Pancreas (tissue), 10 donors: ENCODE measurements at regions not wholly inside any gene's neighbourhood (a gene's known extent, or its start where the extent isn't known, plus 50 kb on each side); places are given as distances from the start of the nearest gene placed in this dataset.

ENCODE experiments used
- ATAC-seq, 4 donors: fragments of 200-7000 bp; cut with Tn5 transposase; one replicate each; pipeline versions ENCODE4 v1.8.0 to v1.9.1; 2020; ENCODE audit warnings: mild to moderate bottlenecking in 4 of 4, moderate library complexity in 4 of 4
- DNase-seq, 6 donors: peaks; one replicate each; pipeline ENCODE4 v3.0.0-alpha.2; 2020
- FAIRE-seq: peaks from 2 replicates; lab custom pipeline; 2012; peaks lifted over from hg19 to GRCh38; lab: Jason Lieb, UNC
- H3K27ac ChIP-seq, 4 donors: fragments of 200-600 bp; sonication (generic); 1 replicate in 3 of 4; 2 replicates in 1 of 4; pipeline versions ENCODE4 v1.5.0 to v1.8.0; 2020
- H3K27me3 ChIP-seq, 4 donors: fragments of 200-600 bp; one replicate each; pipeline ENCODE4 v1.8.0; 2021
- H3K36me3 ChIP-seq, 3 donors: fragments of 200-600 bp; sonication (generic) in 1 of 3; one replicate each; pipeline versions ENCODE4 v1.5.0 to v1.8.0; 2020 to 2021
- H3K4me1 ChIP-seq, 3 donors: fragments of 200-600 bp; one replicate each; pipeline ENCODE4 v1.8.0; 2021
- H3K4me3 ChIP-seq, 4 donors: fragments of 200-600 bp; sonication (generic) in 2 of 4; one replicate each; pipeline versions ENCODE4 v1.5.0 to v1.8.0; 2020 to 2021
- H3K9me3 ChIP-seq, 4 donors: fragments of 200-600 bp; one replicate each; pipeline ENCODE4 v1.8.0; 2021
- WGBS, 2 donors: extraction: QIAGEN DNeasy Blood & Tissue Kit; methylation state at CpG; one replicate each; pipeline ENCODE4 v1.1.7; 2013; 5-methylcytosine and 5-hydroxymethylcytosine counted together
- intact Hi-C, 3 donors: fragments of 100-400 bp; cut with DNase I; formaldehyde crosslinking; loops; one replicate each; pipeline versions ENCODE4 v1.11.1 to v1.14.2; 2022
- TF ChIP-seq, protein P1 (sequence below), 4 donors: fragments of 200-600 bp; sonication (generic) in 3 of 4; IDR thresholded peaks; one replicate each; pipeline versions ENCODE4 v1.5.0 to v1.8.0; 2021; ENCODE audit warnings: antibody characterized with exemption in 4 of 4
- donor health status: healthy with polysubstance abuse.
- donor health status: DM: no; HTN: no; CAD: no; lungs with moderate emphysema.
- donor health status: DM: no; HTN: no; CAD: no.
- donor health status: control.
- donor health status: control.
- donor health status: Bipolar disorder and iron deficiency.
- donor health status: DM: yes; HTN: yes; CAD: no.
- donor health status: DM: no; HTN: no; CAD: no.
- donor health status: DM: no; HTN: no; CAD: no.
- donor health status: DM: yes; HTN: yes; CAD: no.

DNA sequence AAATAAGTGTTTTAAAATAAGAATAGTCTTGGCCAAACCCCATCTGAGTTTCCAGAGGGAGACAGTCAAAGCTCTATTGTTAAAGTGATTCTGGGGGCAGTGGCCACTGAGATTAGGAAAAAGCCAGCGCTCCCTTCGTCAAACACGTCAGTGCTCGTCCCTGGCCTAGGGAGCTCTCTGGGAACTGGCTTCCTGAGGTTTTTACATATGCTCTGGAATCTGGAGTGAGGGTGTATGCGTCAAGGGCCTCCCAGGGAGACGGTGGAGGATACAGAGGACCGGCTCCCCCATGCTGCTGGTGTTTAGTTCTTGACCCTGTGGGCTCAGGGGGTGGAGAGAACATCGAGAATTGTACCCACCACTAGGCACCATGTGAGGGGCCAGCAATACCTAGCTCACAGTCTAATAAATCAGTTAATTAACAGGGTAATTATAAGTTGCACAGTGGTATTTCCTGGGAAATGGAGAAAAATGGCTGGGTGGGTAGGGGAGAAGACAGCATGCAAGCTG is 87.0 kb downstream of the SLC25A47 start:
- no peak overlapping the region for H3K4me3 ChIP-seq
- intact Hi-C loops, result no loop called here
- no peaks in the 10 kb centered on the region for H3K36me3 ChIP-seq
- FAIRE-seq (no peak), ATAC-seq (no peak), DNase-seq (no peak)
- WGBS, 2 donors, result 90 to 93% methylated on average over 8 of the region's 8 CpGs
- H3K4me1 ChIP-seq, result peaks cover 23 to 34% (median 26%) of the 10 kb centered on the region in 3 donors
- TF ChIP-seq, protein P1, sequence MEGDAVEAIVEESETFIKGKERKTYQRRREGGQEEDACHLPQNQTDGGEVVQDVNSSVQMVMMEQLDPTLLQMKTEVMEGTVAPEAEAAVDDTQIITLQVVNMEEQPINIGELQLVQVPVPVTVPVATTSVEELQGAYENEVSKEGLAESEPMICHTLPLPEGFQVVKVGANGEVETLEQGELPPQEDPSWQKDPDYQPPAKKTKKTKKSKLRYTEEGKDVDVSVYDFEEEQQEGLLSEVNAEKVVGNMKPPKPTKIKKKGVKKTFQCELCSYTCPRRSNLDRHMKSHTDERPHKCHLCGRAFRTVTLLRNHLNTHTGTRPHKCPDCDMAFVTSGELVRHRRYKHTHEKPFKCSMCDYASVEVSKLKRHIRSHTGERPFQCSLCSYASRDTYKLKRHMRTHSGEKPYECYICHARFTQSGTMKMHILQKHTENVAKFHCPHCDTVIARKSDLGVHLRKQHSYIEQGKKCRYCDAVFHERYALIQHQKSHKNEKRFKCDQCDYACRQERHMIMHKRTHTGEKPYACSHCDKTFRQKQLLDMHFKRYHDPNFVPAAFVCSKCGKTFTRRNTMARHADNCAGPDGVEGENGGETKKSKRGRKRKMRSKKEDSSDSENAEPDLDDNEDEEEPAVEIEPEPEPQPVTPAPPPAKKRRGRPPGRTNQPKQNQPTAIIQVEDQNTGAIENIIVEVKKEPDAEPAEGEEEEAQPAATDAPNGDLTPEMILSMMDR (IDR thresholded peaks at IDR 0.05), result no peak
- H3K27me3 ChIP-seq, result no peaks in the 10 kb centered on the region
- H3K27ac ChIP-seq, result no peak overlapping the region
- no peaks in the 10 kb centered on the region for H3K9me3 ChIP-seq

DNA sequence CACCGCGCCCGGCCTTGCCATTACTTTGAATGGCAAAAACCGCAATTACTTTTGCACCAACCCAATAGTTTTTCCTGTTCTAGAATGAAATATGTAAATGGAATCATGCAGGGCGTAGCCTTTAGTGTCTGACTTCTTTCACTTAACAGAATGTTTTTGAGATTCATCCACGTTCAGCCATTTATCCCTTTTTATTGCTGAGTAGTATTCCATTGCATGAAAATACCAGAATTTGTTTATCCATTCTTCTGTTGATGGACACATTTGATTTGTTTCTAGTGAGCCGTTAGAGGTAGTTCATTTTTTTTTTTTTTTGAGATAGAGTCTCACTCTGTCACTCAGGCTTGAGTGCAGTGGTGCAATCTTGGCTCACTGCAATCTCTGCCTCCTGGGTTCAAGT is 90.6 kb downstream of the SLC25A47 start:
- no peaks in the 10 kb centered on the region for H3K36me3 ChIP-seq
- DNase-seq (no peak), FAIRE-seq (no peak), ATAC-seq (no peak)
- H3K27me3 ChIP-seq, result no peaks in the 10 kb centered on the region
- H3K4me3 ChIP-seq, result no peak overlapping the region
- H3K4me1 ChIP-seq, result peaks cover 0 to 9% (median 0%) of the 10 kb centered on the region in 3 donors
- TF ChIP-seq, protein P1 (IDR thresholded peaks at IDR 0.05), result no peak
- no peak overlapping the region for H3K27ac ChIP-seq
- WGBS, 2 donors, result 93 to 96% methylated on average over 7 of the region's 7 CpGs
- H3K9me3 ChIP-seq, result no peaks in the 10 kb centered on the region
- intact Hi-C loops, result no loop called here

DNA sequence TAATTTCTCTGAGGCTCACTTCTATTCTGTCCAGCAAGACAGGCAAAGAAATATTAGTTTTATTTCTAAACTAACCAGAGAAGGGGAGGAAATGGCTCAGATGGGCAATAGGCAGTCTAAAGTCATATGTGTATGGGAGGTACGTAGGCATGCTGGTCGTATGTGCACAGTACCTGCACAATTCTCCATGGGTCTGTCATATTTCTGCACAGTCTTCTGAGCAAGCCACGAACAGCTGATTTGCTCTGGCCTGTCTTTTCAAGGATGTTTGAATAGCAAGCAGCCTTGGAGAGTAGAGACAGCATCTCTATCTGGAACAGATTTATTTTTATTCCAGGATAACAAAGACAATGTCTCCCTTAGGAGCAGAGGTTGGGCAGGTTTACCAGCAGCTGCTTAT is 92.1 kb downstream of the SLC25A47 start:
- Histone ChIP-seq H3K27me3 (no peaks in the 10 kb centered on the region), H3K9me3 (no peaks in the 10 kb centered on the region), H3K27ac (no peak overlapping the region), H3K4me1 (no peaks in the 10 kb centered on the region), H3K4me3 (no peak overlapping the region), H3K36me3 (no peaks in the 10 kb centered on the region)
- no peak for FAIRE-seq
- TF ChIP-seq, protein P1 (IDR thresholded peaks at IDR 0.05), result no peak
- WGBS, 2 donors, result 85 to 92% methylated on average over 3 of the region's 3 CpGs
- intact Hi-C loops, result no loop called here
- ATAC-seq, result no peak
- no peak for DNase-seq

DNA sequence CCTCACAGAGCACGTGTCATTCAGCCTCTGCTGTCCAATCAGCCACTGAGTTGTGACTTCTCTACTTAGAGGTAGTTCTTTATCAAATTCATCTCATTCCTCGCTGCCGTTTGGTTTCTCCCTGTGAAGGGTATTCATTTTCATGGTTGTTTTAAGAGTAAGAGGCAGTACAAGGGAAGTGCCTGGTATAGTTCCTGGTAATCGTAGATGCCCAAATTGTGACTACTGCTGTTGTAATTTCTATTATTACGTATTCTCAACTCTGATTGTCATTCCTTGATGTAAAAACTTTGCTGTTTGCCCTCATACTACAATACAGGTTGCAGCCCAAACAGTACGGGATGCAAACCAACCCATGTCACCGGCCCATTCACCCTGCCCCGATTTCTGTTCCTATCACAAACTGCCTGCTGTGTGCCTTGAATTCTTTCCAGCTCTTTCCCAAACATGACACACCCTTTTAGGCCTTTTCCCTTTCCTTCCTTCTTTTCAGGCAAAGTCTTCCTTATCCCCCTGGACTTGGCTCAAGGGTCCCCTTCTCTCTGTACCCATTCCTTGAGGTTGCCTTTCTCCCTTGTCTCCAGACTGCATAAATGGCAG is 93.0 kb downstream of the SLC25A47 start:
- no peaks in the 10 kb centered on the region for H3K27me3 ChIP-seq
- intact Hi-C loops, result no loop called here
- no peak for ATAC-seq
- H3K4me3 ChIP-seq, result no peak overlapping the region
- no peak for DNase-seq
- no peaks in the 10 kb centered on the region for H3K36me3 ChIP-seq
- no peaks in the 10 kb centered on the region for H3K9me3 ChIP-seq
- TF ChIP-seq, protein P1 (IDR thresholded peaks at IDR 0.05), result no peak
- H3K4me1 ChIP-seq, result no peaks in the 10 kb centered on the region
- no peak overlapping the region for H3K27ac ChIP-seq
- 74 to 78% methylated on average over 8 of the region's 8 CpGs for WGBS, 2 donors
- FAIRE-seq, result no peak
